Bronchial epithelial cell (primary cell): ENCODE measurements at regions not wholly inside any gene's neighbourhood (a gene's known extent, or its start where the extent isn't known, plus 50 kb on each side); places are given as distances from the start of the nearest gene placed in this dataset.

ENCODE experiments used
- DNase-seq: peaks from one replicate; pipeline ENCODE4 v3.0.0-alpha.2; 2010; ENCODE audit warnings: low read depth
- FAIRE-seq: peaks from 2 replicates; lab custom pipeline; 2011; peaks lifted over from hg19 to GRCh38; lab: Jason Lieb, UNC
- H3K27me3 ChIP-seq: 2 replicates; pipeline ENCODE4 v1.5.1; 2011; ENCODE audit warnings: low read length; ENCODE audit not compliant: control insufficient read depth, insufficient read depth
- H3K36me3 ChIP-seq: 2 replicates; pipeline ENCODE4 v1.5.1; 2011; ENCODE audit warnings: low read length; ENCODE audit not compliant: control insufficient read depth, insufficient read depth
- H3K4me3 ChIP-seq: 2 replicates; pipeline ENCODE4 v1.5.1; 2011; ENCODE audit warnings: mild to moderate bottlenecking, low read depth, low read length, control low read depth
- CTCF ChIP-seq: IDR thresholded peaks from 2 replicates; pipeline ENCODE4 v1.5.1; 2011; ENCODE audit warnings: mild to moderate bottlenecking, moderate library complexity, low read length, control low read depth, inconsistent platforms; ENCODE audit not compliant: insufficient read depth, severe bottlenecking

DNA sequence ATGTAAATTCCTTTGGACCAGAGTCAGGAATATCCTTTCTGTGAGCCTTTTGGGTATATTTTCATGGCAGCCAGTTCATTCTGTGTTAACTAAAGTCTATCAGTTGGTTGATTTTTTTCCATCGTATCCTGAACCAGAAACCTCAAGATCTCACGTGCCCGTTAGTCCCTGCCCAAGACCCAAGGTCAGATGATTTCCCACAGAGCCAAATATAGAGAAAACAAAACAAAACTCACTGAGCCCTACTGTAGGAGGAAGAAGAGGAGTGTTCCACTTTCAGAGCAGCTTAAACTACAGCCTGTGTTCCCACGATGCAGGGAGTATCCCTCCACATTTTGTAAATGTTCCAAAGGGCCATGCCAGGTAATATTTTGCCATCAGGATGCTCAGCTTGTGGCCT is 96.0 kb upstream of the ADO start:
- no peak overlapping the region for H3K4me3 ChIP-seq
- no peak for DNase-seq
- FAIRE-seq: no peak
- H3K27me3 ChIP-seq: no peaks in the 10 kb centered on the region
- no peak for TF ChIP-seq CTCF
- no peaks in the 10 kb centered on the region for H3K36me3 ChIP-seq

DNA sequence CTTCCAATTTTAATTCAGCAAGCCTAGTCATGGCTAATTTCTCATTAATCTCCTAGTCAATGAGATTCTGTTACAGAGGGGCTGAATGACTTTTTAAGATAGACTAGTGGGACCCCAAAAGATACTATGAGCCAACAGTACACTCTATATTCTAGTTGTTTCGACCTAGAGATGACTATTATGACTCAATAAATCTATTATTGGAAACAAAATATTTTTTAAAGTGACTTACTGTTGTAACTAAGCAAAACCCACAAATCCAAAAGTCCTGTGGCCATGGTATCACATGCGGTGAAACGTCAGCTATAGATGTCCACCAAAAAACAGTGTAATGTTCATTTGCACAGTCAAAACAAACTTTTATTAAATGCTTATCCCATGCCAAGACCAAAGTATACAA is 95.3 kb upstream of the ADO start:
- H3K27me3 ChIP-seq: no peaks in the 10 kb centered on the region
- no peaks in the 10 kb centered on the region for H3K36me3 ChIP-seq
- no peak overlapping the region for H3K4me3 ChIP-seq
- no peak for FAIRE-seq
- DNase-seq: no peak
- no peak for TF ChIP-seq CTCF

- FAIRE-seq (no peak), DNase-seq (no peak)
- no peak for TF ChIP-seq CTCF
- H3K36me3 ChIP-seq: no peaks in the 10 kb centered on the region
- no peaks in the 10 kb centered on the region for H3K27me3 ChIP-seq
- no peak overlapping the region for H3K4me3 ChIP-seq
Measured at GRCh38 chr10:62710182-62710581, 94.3 kb upstream of the ADO start.

DNA sequence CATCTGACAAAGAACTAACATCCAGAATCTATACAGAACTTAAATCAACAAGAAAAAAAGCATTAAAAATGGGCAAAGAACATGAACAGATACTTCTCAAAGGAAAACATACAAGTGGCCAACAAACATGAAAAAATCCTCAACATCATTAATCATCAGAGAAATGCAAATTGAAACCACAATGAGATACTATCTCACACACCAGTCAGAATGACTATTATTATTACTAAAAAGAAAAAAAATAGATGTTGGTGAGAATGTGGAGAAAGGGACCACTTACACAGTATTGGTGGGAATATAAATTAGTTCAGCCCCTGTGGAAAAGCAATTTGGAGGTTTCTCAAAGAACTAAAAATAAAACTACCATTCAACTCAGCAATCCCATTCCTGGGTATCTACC is 89.1 kb upstream of the ADO start:
- no peak for TF ChIP-seq CTCF
- Histone ChIP-seq H3K4me3 (no peak overlapping the region), H3K27me3 (no peaks in the 10 kb centered on the region), H3K36me3 (no peaks in the 10 kb centered on the region)
- FAIRE-seq: no peak
- DNase-seq: no peak

- H3K36me3 ChIP-seq: no peaks in the 10 kb centered on the region
- no peaks in the 10 kb centered on the region for H3K27me3 ChIP-seq
- no peak for FAIRE-seq
- no peak for TF ChIP-seq CTCF
- no peak overlapping the region for H3K4me3 ChIP-seq
- no peak for DNase-seq
Measured at GRCh38 chr10:62718585-62718984, 85.9 kb upstream of the ADO start.

DNA sequence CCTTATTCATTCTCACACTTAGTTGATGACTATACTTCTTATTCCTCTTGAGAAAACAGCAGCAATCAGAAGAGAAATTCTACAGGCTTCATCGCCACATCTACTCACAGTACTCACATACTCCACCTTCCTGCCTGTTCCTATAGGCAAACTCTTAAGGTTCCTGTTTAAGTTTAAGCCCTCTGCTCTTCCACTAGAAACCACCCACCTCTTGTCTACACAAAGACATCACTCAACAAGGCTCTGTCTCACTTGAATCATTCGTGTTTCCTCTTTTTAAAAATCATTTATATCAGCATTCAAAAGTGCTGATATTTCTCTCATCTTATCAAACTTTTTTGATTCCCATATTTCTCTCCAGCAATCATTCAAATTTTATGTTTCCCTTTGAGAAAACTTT is 85.5 kb upstream of the ADO start:
- FAIRE-seq (no peak), DNase-seq (no peak)
- no peak for TF ChIP-seq CTCF
- H3K27me3 ChIP-seq: no peaks in the 10 kb centered on the region
- no peaks in the 10 kb centered on the region for H3K36me3 ChIP-seq
- H3K4me3 ChIP-seq: no peak overlapping the region
